GM12892 (cell line): ENCODE measurements at regions not wholly inside any gene's neighbourhood (a gene's known extent, or its start where the extent isn't known, plus 50 kb on each side); places are given as distances from the start of the nearest gene placed in this dataset.

ENCODE experiments used
- POLR2A ChIP-seq: IDR thresholded peaks from 2 replicates; pipeline ENCODE4 v1.6.1; 2011; ENCODE audit warnings: low read depth, low read length, control low read depth
- POLR2AphosphoS5 ChIP-seq: IDR thresholded peaks from 2 replicates; pipeline ENCODE4 v1.6.1; 2011; ENCODE audit warnings: low read depth, low read length, control low read depth

GRCh38 chr10:6721964-6722615 is 142.0 kb upstream of the PRKCQ start:
- TF ChIP-seq POLR2AphosphoS5 = no peak
- no peak for TF ChIP-seq POLR2A
